KMS-11 (cell line): ENCODE measurements at regions not wholly inside any gene's neighbourhood (a gene's known extent, or its start where the extent isn't known, plus 50 kb on each side); places are given as distances from the start of the nearest gene placed in this dataset.
A peak's percentile ranks its signal among the peaks of the same experiment; 100 is the strongest.

Source experiments
- H2AFZ ChIP-seq: fragments of 200-600 bp; sonication (generic); 2 replicates; pipeline ENCODE4 v1.6.1; 2016; ENCODE audit warnings: antibody characterized with exemption, mixed run types, low read depth
- H3K27ac ChIP-seq: fragments of 200-600 bp; sonication (generic); 2 replicates; pipeline ENCODE4 v1.6.1; 2016; ENCODE audit warnings: mild to moderate bottlenecking, mixed run types
- H3K27me3 ChIP-seq: fragments of 200-600 bp; sonication (generic); 2 replicates; pipeline ENCODE4 v1.6.1; 2017; ENCODE audit warnings: mild to moderate bottlenecking, low read depth, mixed run types, moderate library complexity; ENCODE audit not compliant: insufficient read depth
- H3K36me3 ChIP-seq: fragments of 200-600 bp; sonication (generic); 2 replicates; pipeline ENCODE4 v1.6.1; 2017; ENCODE audit warnings: mild to moderate bottlenecking, mixed run types; ENCODE audit not compliant: insufficient read depth
- H3K4me1 ChIP-seq: fragments of 200-600 bp; sonication (generic); 2 replicates; pipeline ENCODE4 v1.6.1; 2016; ENCODE audit warnings: mild to moderate bottlenecking, low read depth, mixed run types; ENCODE audit not compliant: poor library complexity, severe bottlenecking
- H3K4me2 ChIP-seq: fragments of 200-600 bp; sonication (generic); 2 replicates; pipeline ENCODE4 v1.7.0; 2016; ENCODE audit warnings: mild to moderate bottlenecking, mixed run types
- H3K4me3 ChIP-seq: fragments of 200-600 bp; sonication (generic); IDR thresholded peaks from 2 replicates; pipeline ENCODE4 v1.6.1; 2017; ENCODE audit warnings: low read depth, low read length, mixed read lengths; ENCODE audit not compliant: insufficient read depth
- H3K79me2 ChIP-seq: fragments of 200-600 bp; sonication (generic); 2 replicates; pipeline ENCODE4 v1.6.1; 2016; ENCODE audit warnings: low read depth, mixed run types; ENCODE audit not compliant: insufficient read depth
- H3K9ac ChIP-seq: fragments of 200-600 bp; sonication (generic); 2 replicates; pipeline ENCODE4 v1.6.1; 2016; ENCODE audit warnings: mild to moderate bottlenecking, mixed run types
- H4K20me1 ChIP-seq: fragments of 200-600 bp; sonication (generic); 2 replicates; pipeline ENCODE4 v1.6.1; 2016; ENCODE audit warnings: mild to moderate bottlenecking, mixed run types; ENCODE audit not compliant: insufficient read depth
- TF ChIP-seq, protein P1 (sequence below): fragments of 200-600 bp; sonication (generic); conservative IDR thresholded peaks from 2 replicates; pipeline ENCODE4 v1.6.1; 2017; ENCODE audit warnings: low read depth, mild to moderate bottlenecking, antibody characterized with exemption, low read length, moderate library complexity, mixed read lengths

DNA sequence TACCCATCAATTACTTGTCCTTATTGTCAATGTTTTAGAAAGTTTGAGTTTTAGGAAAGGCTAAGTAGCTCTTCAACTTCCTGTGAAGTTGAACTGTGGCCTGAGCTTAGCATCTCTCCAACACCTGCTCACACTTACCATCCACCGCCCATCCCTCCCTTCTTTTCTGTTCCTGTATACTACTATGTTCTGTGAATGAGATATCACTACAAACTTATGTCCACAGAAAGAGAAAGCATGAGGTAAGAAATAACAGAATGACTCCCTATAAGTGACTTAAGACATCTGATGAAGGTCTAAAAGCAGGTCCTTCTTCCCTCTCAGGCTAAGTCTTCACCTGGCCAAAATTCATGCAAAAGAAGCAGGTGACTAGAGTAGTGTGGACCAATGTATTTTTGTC is 246.3 kb upstream of the PREP start:
- H2AFZ ChIP-seq, result no peak overlapping the region
- no peaks in the 10 kb centered on the region for H4K20me1 ChIP-seq
- peaks cover 64% of the 10 kb centered on the region for H3K4me1 ChIP-seq
- H3K4me2 ChIP-seq, result no peak overlapping the region
- no peaks in the 10 kb centered on the region for H3K27me3 ChIP-seq
- no peak overlapping the region for H3K4me3 ChIP-seq
- no peaks in the 10 kb centered on the region for H3K36me3 ChIP-seq
- TF ChIP-seq, protein P1, sequence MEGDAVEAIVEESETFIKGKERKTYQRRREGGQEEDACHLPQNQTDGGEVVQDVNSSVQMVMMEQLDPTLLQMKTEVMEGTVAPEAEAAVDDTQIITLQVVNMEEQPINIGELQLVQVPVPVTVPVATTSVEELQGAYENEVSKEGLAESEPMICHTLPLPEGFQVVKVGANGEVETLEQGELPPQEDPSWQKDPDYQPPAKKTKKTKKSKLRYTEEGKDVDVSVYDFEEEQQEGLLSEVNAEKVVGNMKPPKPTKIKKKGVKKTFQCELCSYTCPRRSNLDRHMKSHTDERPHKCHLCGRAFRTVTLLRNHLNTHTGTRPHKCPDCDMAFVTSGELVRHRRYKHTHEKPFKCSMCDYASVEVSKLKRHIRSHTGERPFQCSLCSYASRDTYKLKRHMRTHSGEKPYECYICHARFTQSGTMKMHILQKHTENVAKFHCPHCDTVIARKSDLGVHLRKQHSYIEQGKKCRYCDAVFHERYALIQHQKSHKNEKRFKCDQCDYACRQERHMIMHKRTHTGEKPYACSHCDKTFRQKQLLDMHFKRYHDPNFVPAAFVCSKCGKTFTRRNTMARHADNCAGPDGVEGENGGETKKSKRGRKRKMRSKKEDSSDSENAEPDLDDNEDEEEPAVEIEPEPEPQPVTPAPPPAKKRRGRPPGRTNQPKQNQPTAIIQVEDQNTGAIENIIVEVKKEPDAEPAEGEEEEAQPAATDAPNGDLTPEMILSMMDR, result no peak
- no peaks in the 10 kb centered on the region for H3K79me2 ChIP-seq
- H3K9ac ChIP-seq, result no peak overlapping the region
- H3K27ac ChIP-seq, result no peak overlapping the region

DNA sequence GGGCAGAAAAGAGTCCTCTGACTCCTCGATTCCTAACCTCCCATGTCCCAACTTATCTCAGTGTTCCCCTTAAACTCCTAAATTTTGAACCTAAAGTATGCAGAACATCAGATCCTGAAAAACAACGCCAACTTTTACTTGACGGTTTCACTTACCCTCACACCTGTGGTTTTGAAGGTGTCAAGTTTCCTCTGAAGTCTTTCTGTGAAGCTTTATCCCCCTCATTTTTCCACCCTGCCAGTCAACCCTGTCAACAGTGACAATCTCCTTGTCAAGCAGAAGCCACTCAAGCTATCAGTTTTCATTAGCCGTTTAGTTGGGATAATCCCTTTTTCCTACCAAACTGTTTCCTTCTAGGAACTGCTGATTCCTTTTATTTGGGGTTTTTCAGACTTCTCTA is 245.4 kb upstream of the PREP start:
- H3K4me1 ChIP-seq, result peaks cover 73% of the 10 kb centered on the region
- no peaks in the 10 kb centered on the region for H3K36me3 ChIP-seq
- TF ChIP-seq, protein P1, result no peak
- no peaks in the 10 kb centered on the region for H3K27me3 ChIP-seq
- peak overlapping the region; percentile 58 for H3K4me2 ChIP-seq
- H3K79me2 ChIP-seq, result no peaks in the 10 kb centered on the region
- peak overlapping the region; percentile 19; the same call in 1 of the 2 replicates for H3K27ac ChIP-seq
- no peaks in the 10 kb centered on the region for H4K20me1 ChIP-seq
- no peak overlapping the region for H2AFZ ChIP-seq
- H3K4me3 ChIP-seq, result no peak overlapping the region
- H3K9ac ChIP-seq, result no peak overlapping the region; the same call in 1 of the 2 replicates

DNA sequence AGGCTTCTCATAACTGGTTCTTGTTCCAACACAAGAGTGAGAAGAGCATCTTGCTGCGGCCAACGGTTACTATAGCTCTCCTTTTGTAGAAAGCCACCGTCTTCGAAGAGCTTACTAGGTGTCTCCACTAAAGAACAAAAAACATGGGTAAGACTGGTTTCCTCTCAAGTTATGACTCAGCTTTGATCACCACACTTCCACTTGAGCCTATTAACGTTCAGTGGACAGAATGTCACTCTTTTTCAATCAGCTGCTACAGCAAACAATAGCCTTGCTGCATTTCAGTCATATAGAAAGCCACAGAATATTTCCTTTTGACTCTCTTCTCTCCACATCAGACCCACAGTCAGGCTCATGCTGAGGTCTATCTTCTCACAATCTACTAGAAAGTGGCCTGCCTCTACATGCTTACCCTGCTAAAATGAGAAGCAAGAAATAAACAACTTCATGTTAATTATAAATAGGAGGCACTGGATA is 243.5 kb upstream of the PREP start:
- Histone ChIP-seq H2AFZ (no peak overlapping the region), H4K20me1 (no peaks in the 10 kb centered on the region), H3K9ac (peak overlapping the region; percentile 60; the same call in 1 of the 2 replicates), H3K27me3 (no peaks in the 10 kb centered on the region), H3K4me1 (peaks cover 82% of the 10 kb centered on the region), H3K79me2 (no peaks in the 10 kb centered on the region), H3K27ac (peak overlapping the region; percentile 92), H3K4me3 (no peak overlapping the region), H3K36me3 (no peaks in the 10 kb centered on the region), H3K4me2 (peak overlapping the region; percentile 86)
- TF ChIP-seq, protein P1, result no peak

DNA sequence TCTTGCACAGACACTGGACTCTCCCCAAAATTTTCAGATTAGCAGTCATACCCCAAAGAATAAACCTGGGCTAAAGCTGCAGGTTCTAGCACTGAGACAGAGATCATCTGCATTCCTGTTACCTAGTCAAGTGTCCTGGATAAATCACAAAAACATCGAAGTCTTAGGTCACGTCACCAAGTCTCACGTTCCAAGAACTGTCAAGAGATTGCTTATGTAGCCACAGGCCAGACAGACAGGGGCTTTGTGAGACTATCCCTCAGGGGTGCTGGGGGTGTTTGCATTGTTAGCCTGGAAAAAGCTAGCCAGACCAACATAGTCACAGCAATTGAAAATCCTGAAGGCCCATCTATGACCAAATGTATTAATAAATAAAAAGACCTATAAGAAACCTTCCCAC is 243.1 kb upstream of the PREP start:
- Histone ChIP-seq H3K27me3 (no peaks in the 10 kb centered on the region), H3K36me3 (no peaks in the 10 kb centered on the region), H3K4me1 (peaks cover 87% of the 10 kb centered on the region), H3K4me2 (peak overlapping the region; percentile 86), H3K4me3 (no peak overlapping the region), H4K20me1 (no peaks in the 10 kb centered on the region), H3K27ac (peak overlapping the region; percentile 92), H2AFZ (no peak overlapping the region), H3K9ac (peak overlapping the region; percentile 60), H3K79me2 (no peaks in the 10 kb centered on the region)
- TF ChIP-seq, protein P1, result no peak
